ENCODE measurements at regions not wholly inside any gene's neighbourhood (a gene's known extent, or its start where the extent isn't known, plus 50 kb on each side); places are given as distances from the start of the nearest gene placed in this dataset.

DNA sequence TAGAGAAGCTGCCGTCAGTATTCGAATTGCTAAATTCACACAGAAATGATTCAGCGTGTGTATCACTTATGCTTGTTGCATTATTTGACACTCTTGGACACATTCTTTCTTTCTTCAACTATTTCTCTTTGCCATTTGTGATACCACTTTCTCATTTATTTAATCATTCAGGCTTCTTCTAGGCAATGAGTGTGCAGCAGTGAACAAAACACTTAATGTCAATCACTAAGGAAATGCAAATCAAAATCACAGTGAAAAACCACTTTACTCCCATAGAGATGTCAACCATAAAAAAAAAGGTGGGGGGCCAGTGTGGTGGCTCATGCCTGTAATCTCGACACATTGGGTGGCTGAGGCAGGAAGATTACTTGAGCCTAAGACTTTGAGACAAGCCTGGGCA is 214.6 kb downstream of the FLRT2 start:
- in situ Hi-C loops (cut with MboI), result no loop called here
- H3K27ac ChIP-seq (ENCODE audit: control insufficient read depth, insufficient read depth), result no peak overlapping the region
- intact Hi-C loops (cut with micrococcal nuclease; ENCODE audit: unreplicated experiment), result no loop called here
- SMC1A ChIA-PET (ENCODE audit: uncharacterized antibody, unreplicated experiment), result no interaction called here
- TF ChIP-seq, protein P1, sequence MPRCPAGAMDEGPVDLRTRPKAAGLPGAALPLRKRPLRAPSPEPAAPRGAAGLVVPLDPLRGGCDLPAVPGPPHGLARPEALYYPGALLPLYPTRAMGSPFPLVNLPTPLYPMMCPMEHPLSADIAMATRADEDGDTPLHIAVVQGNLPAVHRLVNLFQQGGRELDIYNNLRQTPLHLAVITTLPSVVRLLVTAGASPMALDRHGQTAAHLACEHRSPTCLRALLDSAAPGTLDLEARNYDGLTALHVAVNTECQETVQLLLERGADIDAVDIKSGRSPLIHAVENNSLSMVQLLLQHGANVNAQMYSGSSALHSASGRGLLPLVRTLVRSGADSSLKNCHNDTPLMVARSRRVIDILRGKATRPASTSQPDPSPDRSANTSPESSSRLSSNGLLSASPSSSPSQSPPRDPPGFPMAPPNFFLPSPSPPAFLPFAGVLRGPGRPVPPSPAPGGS (IDR thresholded peaks at IDR 0.05; ENCODE audit: borderline replicate concordance, insufficient read depth, low read depth, low read length, poor library complexity, severe bottlenecking), result no peak
- TF ChIP-seq, protein P2, sequence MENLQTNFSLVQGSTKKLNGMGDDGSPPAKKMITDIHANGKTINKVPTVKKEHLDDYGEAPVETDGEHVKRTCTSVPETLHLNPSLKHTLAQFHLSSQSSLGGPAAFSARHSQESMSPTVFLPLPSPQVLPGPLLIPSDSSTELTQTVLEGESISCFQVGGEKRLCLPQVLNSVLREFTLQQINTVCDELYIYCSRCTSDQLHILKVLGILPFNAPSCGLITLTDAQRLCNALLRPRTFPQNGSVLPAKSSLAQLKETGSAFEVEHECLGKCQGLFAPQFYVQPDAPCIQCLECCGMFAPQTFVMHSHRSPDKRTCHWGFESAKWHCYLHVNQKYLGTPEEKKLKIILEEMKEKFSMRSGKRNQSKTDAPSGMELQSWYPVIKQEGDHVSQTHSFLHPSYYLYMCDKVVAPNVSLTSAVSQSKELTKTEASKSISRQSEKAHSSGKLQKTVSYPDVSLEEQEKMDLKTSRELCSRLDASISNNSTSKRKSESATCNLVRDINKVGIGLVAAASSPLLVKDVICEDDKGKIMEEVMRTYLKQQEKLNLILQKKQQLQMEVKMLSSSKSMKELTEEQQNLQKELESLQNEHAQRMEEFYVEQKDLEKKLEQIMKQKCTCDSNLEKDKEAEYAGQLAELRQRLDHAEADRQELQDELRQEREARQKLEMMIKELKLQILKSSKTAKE (IDR thresholded peaks at IDR 0.05; ENCODE audit: low read depth, poor library complexity, severe bottlenecking), result no peak
- TF ChIP-seq SPI1 (IDR thresholded peaks at IDR 0.05; ENCODE audit: borderline replicate concordance, insufficient read depth, low read depth, low read length) (no peak), SUPT20H (IDR thresholded peaks at IDR 0.05; ENCODE audit: borderline replicate concordance, control insufficient read depth, low read depth, low read length) (no peak), TBL1XR1 (IDR thresholded peaks at IDR 0.05; ENCODE audit: low read depth, low read length) (no peak), TCF3 (IDR thresholded peaks at IDR 0.05; ENCODE audit: borderline replicate concordance, insufficient read depth, low read depth, low read length) (no peak), ZNF274 (IDR thresholded peaks at IDR 0.05; ENCODE audit: insufficient read depth, insufficient read length) (no peak), IKZF1 (conservative IDR thresholded peaks at IDR 0.05) (no peak), CBX3 (IDR thresholded peaks at IDR 0.05; ENCODE audit: borderline replicate concordance, low read depth) (no peak), LARP7 (IDR thresholded peaks at IDR 0.05) (no peak), MXI1 (IDR thresholded peaks at IDR 0.05; ENCODE audit: low read depth, low read length) (no peak), ZNF24 (IDR thresholded peaks at IDR 0.05) (no peak), BMI1 (IDR thresholded peaks at IDR 0.05; ENCODE audit: borderline replicate concordance) (no peak), FOXM1 (IDR thresholded peaks at IDR 0.05; ENCODE audit: low read depth, low read length) (no peak), NR2F1 (conservative IDR thresholded peaks at IDR 0.05) (no peak)
- TF ChIP-seq, protein P3, sequence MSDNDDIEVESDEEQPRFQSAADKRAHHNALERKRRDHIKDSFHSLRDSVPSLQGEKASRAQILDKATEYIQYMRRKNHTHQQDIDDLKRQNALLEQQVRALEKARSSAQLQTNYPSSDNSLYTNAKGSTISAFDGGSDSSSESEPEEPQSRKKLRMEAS (IDR thresholded peaks at IDR 0.05; ENCODE audit: low read depth, low read length), result no peak
- TF ChIP-seq, protein P4, sequence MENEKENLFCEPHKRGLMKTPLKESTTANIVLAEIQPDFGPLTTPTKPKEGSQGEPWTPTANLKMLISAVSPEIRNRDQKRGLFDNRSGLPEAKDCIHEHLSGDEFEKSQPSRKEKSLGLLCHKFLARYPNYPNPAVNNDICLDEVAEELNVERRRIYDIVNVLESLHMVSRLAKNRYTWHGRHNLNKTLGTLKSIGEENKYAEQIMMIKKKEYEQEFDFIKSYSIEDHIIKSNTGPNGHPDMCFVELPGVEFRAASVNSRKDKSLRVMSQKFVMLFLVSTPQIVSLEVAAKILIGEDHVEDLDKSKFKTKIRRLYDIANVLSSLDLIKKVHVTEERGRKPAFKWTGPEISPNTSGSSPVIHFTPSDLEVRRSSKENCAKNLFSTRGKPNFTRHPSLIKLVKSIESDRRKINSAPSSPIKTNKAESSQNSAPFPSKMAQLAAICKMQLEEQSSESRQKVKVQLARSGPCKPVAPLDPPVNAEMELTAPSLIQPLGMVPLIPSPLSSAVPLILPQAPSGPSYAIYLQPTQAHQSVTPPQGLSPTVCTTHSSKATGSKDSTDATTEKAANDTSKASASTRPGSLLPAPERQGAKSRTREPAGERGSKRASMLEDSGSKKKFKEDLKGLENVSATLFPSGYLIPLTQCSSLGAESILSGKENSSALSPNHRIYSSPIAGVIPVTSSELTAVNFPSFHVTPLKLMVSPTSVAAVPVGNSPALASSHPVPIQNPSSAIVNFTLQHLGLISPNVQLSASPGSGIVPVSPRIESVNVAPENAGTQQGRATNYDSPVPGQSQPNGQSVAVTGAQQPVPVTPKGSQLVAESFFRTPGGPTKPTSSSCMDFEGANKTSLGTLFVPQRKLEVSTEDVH (IDR thresholded peaks at IDR 0.05; ENCODE audit: low read depth, partially characterized antibody), result no peak
- RAD21 ChIA-PET (ENCODE audit: unreplicated experiment), result no interaction called here
- POLR2A ChIA-PET, result no interaction called here
- no peak overlapping the region for H3K4me2 ChIP-seq (ENCODE audit: control insufficient read depth, insufficient read depth)
- CTCF ChIA-PET, result no interaction called here
- FAIRE-seq, result no peak
- no peak for ATAC-seq
- no peaks in the 10 kb centered on the region for H3K79me2 ChIP-seq (ENCODE audit: control insufficient read depth, insufficient read depth, low read length)
- no peaks in the 10 kb centered on the region for H4K20me1 ChIP-seq (ENCODE audit: control insufficient read depth, insufficient read depth)
- H3K4me3 ChIP-seq, result no peak overlapping the region
- no TSS peak for BruUV-seq (replicated peaks)
- no peaks in the 10 kb centered on the region for H3K9me3 ChIP-seq (replicated peaks; ENCODE audit: control insufficient read depth, insufficient read depth, low read length)
- no peaks in the 10 kb centered on the region for H3K36me3 ChIP-seq (ENCODE audit: control insufficient read depth in 2 of 2, insufficient read depth in 2 of 2, low read length in 1 of 2)
- no peak overlapping the region for H2AFZ ChIP-seq (ENCODE audit: control insufficient read depth, low read depth, low read length)
- no peak overlapping the region for H3K9ac ChIP-seq (ENCODE audit: control insufficient read depth, insufficient read depth, low read length)
- no peaks in the 10 kb centered on the region for H3K27me3 ChIP-seq (replicated peaks in 1 of 2; ENCODE audit: control insufficient read depth in 2 of 2, insufficient read depth in 2 of 2, low read length in 1 of 2)
- WGBS (ENCODE audit: insufficient coverage, insufficient replicate concordance, low lambda C conversion rate, missing lambda C conversion rate), result 68% methylated on average over 4 of the region's 4 CpGs
- no peak for DNase-seq (ENCODE audit: low read depth, low spot score)
- H3K4me1 ChIP-seq (ENCODE audit: control insufficient read depth, insufficient read depth, low read length), result no peaks in the 10 kb centered on the region
